ENCODE measurements at regions not wholly inside any gene's neighbourhood (a gene's known extent, or its start where the extent isn't known, plus 50 kb on each side); places are given as distances from the start of the nearest gene placed in this dataset.
"Not testable (repeated sequence)": the region's sequence is repeated elsewhere in the genome, so short reads cannot be mapped to it uniquely, and the experiment has no call there.

- TF ChIP-seq CTCF (IDR thresholded peaks at IDR 0.05; ENCODE audit: poor library complexity, severe bottlenecking); EZH2 (IDR thresholded peaks at IDR 0.05; ENCODE audit: borderline replicate concordance, insufficient read depth, low read length, poor library complexity, severe bottlenecking); MXI1 (conservative IDR thresholded peaks at IDR 0.05; ENCODE audit: poor library complexity, severe bottlenecking); TAF1 (IDR thresholded peaks at IDR 0.05; ENCODE audit: low read depth); EP300 (conservative IDR thresholded peaks at IDR 0.05; ENCODE audit: poor library complexity, severe bottlenecking); SMC3 (conservative IDR thresholded peaks at IDR 0.05; ENCODE audit: poor library complexity); POLR2AphosphoS5 (IDR thresholded peaks at IDR 0.05); RAD21 (conservative IDR thresholded peaks at IDR 0.05); REST (IDR thresholded peaks at IDR 0.05; ENCODE audit: borderline replicate concordance): not testable (repeated sequence)
These were observed 487.1 kb upstream of the ZNF337 start for GRCh38 chr20:26183720-26184119.
